ENCODE measurements at regions not wholly inside any gene's neighbourhood (a gene's known extent, or its start where the extent isn't known, plus 50 kb on each side); places are given as distances from the start of the nearest gene placed in this dataset.

GRCh38 chr4:3867403-3868100 is 101.4 kb downstream of the ADRA2C start:
- TF ChIP-seq CTCF (conservative IDR thresholded peaks at IDR 0.05; ENCODE audit: low read depth, low read length) (no peak), EZH2phosphoT487 (IDR thresholded peaks at IDR 0.05; ENCODE audit: borderline replicate concordance, low read length) (no peak), EZH2 (IDR thresholded peaks at IDR 0.05; ENCODE audit: low read length, unreplicated experiment) (no peak)

Measured in PC-3 (cell line).